GM12878 (cell line): ENCODE measurements at regions not wholly inside any gene's neighbourhood (a gene's known extent, or its start where the extent isn't known, plus 50 kb on each side); places are given as distances from the start of the nearest gene placed in this dataset.

Source experiments
- ATAC-seq: fragments of 200-7000 bp; cut with Tn5 transposase; 3 replicates; pipeline ENCODE4 v1.9.1; 2020; ENCODE audit warnings: mild to moderate bottlenecking, moderate library complexity
- BruUV-seq: library from RNA; stranded (reverse); fragments of 400-500 nt; replicated peaks from 2 replicates; lab custom pipeline; 2021; lab: Mats Ljungman, UMichigan
- CTCF ChIA-PET: fragments of 300-600 bp; sonication (Branson Sonifier 250); formaldehyde crosslinking; extraction: SDS; loops from one replicate; lab custom pipeline; 2021; ENCODE audit warnings: inconsistent platforms; lab: Yijun Ruan, JAX
- POLR2A ChIA-PET: fragments of 350-600 bp; formaldehyde crosslinking; extraction: SDS; loops from one replicate; lab custom pipeline; 2021; ENCODE audit warnings: inconsistent platforms; lab: Charles Lee
- RAD21 ChIA-PET: fragments of 300-600 bp; sonication (Branson Sonifier 250); formaldehyde crosslinking; loops from one replicate; lab custom pipeline; 2023; ENCODE audit warnings: antibody characterized with exemption; ENCODE audit not compliant: unreplicated experiment; lab: Charles Lee
- SMC1A ChIA-PET: fragments of 300-600 bp; sonication (Branson Sonifier 250); formaldehyde crosslinking; loops from one replicate; lab custom pipeline; 2023; ENCODE audit not compliant: unreplicated experiment, uncharacterized antibody; lab: Charles Lee
- DNase-seq: peaks from one replicate; pipeline ENCODE4 v3.0.0-alpha.2; 2011; ENCODE audit warnings: low read depth, low spot score
- FAIRE-seq: peaks from 3 replicates; lab custom pipeline; 2011; peaks lifted over from hg19 to GRCh38; lab: Jason Lieb, UNC
- H2AFZ ChIP-seq: 2 replicates; pipeline ENCODE4 v1.6.0; 2011; ENCODE audit warnings: low read depth, low read length, control low read depth; ENCODE audit not compliant: control insufficient read depth
- H3K27ac ChIP-seq: 2 replicates; pipeline ENCODE4 v1.5.1; 2011; ENCODE audit warnings: control low read depth; ENCODE audit not compliant: control insufficient read depth, insufficient read depth
- H3K27me3 ChIP-seq, 2 experiments: replicated peaks in 1 of 2; 2 replicates each; pipeline versions ENCODE4 v1.6.0 to v1.6.1; 2011; ENCODE audit warnings: low read length in 1 of 2; ENCODE audit not compliant: control insufficient read depth in 2 of 2, insufficient read depth in 2 of 2
- H3K36me3 ChIP-seq, 2 experiments: 2 replicates each; pipeline ENCODE4 v1.5.1; 2011; ENCODE audit warnings: low read length in 1 of 2; ENCODE audit not compliant: control insufficient read depth in 2 of 2, insufficient read depth in 2 of 2
- H3K4me1 ChIP-seq: 2 replicates; pipeline ENCODE4 v1.6.1; 2011; ENCODE audit warnings: mild to moderate bottlenecking, low read length, moderate library complexity, mixed read lengths; ENCODE audit not compliant: control insufficient read depth, insufficient read depth
- H3K4me2 ChIP-seq: 2 replicates; pipeline ENCODE4 v1.6.0; 2011; ENCODE audit warnings: control low read depth; ENCODE audit not compliant: control insufficient read depth, insufficient read depth
- H3K4me3 ChIP-seq: fragments of 200-600 bp; sonication (generic); 2 replicates; pipeline ENCODE4 v1.5.1; 2016
- H3K79me2 ChIP-seq: 2 replicates; pipeline ENCODE4 v1.6.0; 2011; ENCODE audit warnings: low read length; ENCODE audit not compliant: control insufficient read depth, insufficient read depth
- H3K9ac ChIP-seq: 2 replicates; pipeline ENCODE4 v1.8.0; 2011; ENCODE audit warnings: low read length, control low read depth, mixed read lengths; ENCODE audit not compliant: control insufficient read depth, insufficient read depth
- H3K9me3 ChIP-seq: replicated peaks from 3 replicates; pipeline ENCODE4 v1.5.1; 2011; ENCODE audit warnings: mild to moderate bottlenecking, low read length; ENCODE audit not compliant: control insufficient read depth, insufficient read depth
- H4K20me1 ChIP-seq: 2 replicates; pipeline ENCODE4 v1.6.0; 2011; ENCODE audit not compliant: control insufficient read depth, insufficient read depth
- ATF2 ChIP-seq: IDR thresholded peaks from 2 replicates; pipeline ENCODE4 v1.6.1; 2012; ENCODE audit warnings: low read length, inconsistent platforms
- BMI1 ChIP-seq: fragments of 450-650 bp; IDR thresholded peaks from 2 replicates; pipeline ENCODE4 v1.6.1; 2016; ENCODE audit warnings: mild to moderate bottlenecking, moderate library complexity, borderline replicate concordance
- CBFB ChIP-seq: IDR thresholded peaks from 2 replicates; pipeline ENCODE4 v1.6.1; 2016; ENCODE audit warnings: antibody characterized with exemption, low read depth
- EGR1 ChIP-seq, 2 experiments: IDR thresholded peaks; 1 replicate in 1 of 2; 2 replicates in 1 of 2; pipeline ENCODE4 v1.6.1; 2011 to 2012; ENCODE audit warnings: low read depth in 2 of 2, low read length in 2 of 2, borderline replicate concordance in 1 of 2, mild to moderate bottlenecking in 1 of 2, moderate library complexity in 1 of 2
- FOXK2 ChIP-seq: fragments of 450-650 bp; IDR thresholded peaks from 2 replicates; pipeline ENCODE4 v1.6.1; 2017; ENCODE audit warnings: mild to moderate bottlenecking, moderate library complexity
- MEF2A ChIP-seq: IDR thresholded peaks from 2 replicates; pipeline ENCODE4 v1.6.1; 2011; ENCODE audit warnings: low read depth, mild to moderate bottlenecking, low read length, moderate library complexity; ENCODE audit not compliant: insufficient read depth
- SIX5 ChIP-seq: IDR thresholded peaks from 2 replicates; pipeline ENCODE4 v1.6.1; 2011; ENCODE audit warnings: mild to moderate bottlenecking, low read depth, low read length, moderate library complexity; ENCODE audit not compliant: severe bottlenecking
- SP1 ChIP-seq: IDR thresholded peaks from one replicate; pipeline ENCODE4 v1.6.1; 2011; ENCODE audit warnings: low read depth, low read length
- SREBF1 ChIP-seq: IDR thresholded peaks from 2 replicates; pipeline ENCODE4 v1.6.1; 2012; ENCODE audit warnings: mild to moderate bottlenecking, low read length
- YY1 ChIP-seq: IDR thresholded peaks from 2 replicates; pipeline ENCODE4 v1.6.1; 2011; ENCODE audit warnings: low read depth, mild to moderate bottlenecking, low read length
- WGBS: methylation state at CpG from one replicate; pipeline ENCODE4 v1.1.6; 2016; ENCODE audit warnings: low lambda C conversion rate; ENCODE audit not compliant: insufficient replicate concordance, insufficient coverage; ENCODE audit errors: missing lambda C conversion rate; 5-methylcytosine and 5-hydroxymethylcytosine counted together
- in situ Hi-C: fragments of 300-500 bp; cut with MboI; formaldehyde crosslinking; loops from 9 replicates; pipeline ENCODE4 v1.14.3; 2018; ENCODE audit warnings: mixed read lengths
- intact Hi-C: fragments of 100-400 bp; cut with micrococcal nuclease; formaldehyde crosslinking; loops from one replicate; pipeline ENCODE4 v1.14.2; 2022; ENCODE audit not compliant: unreplicated experiment
- TF ChIP-seq, protein P1 (sequence below): fragments of 450-650 bp; IDR thresholded peaks from 2 replicates; pipeline ENCODE4 v1.6.1; 2016; ENCODE audit warnings: mild to moderate bottlenecking, moderate library complexity, borderline replicate concordance

- no TSS peak for BruUV-seq
- POLR2A ChIA-PET = no interaction called here
- intact Hi-C loops = no loop called here
These were observed 320.4 kb downstream of the RWDD3 start for GRCh38 chr1:95554408-95554807.

More at GRCh38 chr1:95554408-95554807, 320.4 kb downstream of the RWDD3 start:
- no peak for TF ChIP-seq FOXK2
- TF ChIP-seq MEF2A = no peak
- TF ChIP-seq CBFB = no peak
- no peak for TF ChIP-seq SP1
- TF ChIP-seq, protein P1, sequence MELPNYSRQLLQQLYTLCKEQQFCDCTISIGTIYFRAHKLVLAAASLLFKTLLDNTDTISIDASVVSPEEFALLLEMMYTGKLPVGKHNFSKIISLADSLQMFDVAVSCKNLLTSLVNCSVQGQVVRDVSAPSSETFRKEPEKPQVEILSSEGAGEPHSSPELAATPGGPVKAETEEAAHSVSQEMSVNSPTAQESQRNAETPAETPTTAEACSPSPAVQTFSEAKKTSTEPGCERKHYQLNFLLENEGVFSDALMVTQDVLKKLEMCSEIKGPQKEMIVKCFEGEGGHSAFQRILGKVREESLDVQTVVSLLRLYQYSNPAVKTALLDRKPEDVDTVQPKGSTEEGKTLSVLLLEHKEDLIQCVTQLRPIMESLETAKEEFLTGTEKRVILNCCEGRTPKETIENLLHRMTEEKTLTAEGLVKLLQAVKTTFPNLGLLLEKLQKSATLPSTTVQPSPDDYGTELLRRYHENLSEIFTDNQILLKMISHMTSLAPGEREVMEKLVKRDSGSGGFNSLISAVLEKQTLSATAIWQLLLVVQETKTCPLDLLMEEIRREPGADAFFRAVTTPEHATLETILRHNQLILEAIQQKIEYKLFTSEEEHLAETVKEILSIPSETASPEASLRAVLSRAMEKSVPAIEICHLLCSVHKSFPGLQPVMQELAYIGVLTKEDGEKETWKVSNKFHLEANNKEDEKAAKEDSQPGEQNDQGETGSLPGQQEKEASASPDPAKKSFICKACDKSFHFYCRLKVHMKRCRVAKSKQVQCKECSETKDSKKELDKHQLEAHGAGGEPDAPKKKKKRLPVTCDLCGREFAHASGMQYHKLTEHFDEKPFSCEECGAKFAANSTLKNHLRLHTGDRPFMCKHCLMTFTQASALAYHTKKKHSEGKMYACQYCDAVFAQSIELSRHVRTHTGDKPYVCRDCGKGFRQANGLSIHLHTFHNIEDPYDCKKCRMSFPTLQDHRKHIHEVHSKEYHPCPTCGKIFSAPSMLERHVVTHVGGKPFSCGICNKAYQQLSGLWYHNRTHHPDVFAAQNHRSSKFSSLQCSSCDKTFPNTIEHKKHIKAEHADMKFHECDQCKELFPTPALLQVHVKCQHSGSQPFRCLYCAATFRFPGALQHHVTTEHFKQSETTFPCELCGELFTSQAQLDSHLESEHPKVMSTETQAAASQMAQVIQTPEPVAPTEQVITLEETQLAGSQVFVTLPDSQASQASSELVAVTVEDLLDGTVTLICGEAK = no peak
- TF ChIP-seq YY1 = no peak
- TF ChIP-seq SREBF1 = no peak
- TF ChIP-seq ATF2 = no peak
- no peak for TF ChIP-seq SIX5
- no peak for TF ChIP-seq BMI1
- TF ChIP-seq EGR1 (IDR thresholded peaks at IDR 0.05; ENCODE audit: borderline replicate concordance in 1 of 2, low read depth in 2 of 2, low read length in 2 of 2) = no peak
- TF ChIP-seq, all 136 proteins: peak for 0
- Histone ChIP-seq H4K20me1 (no peaks in the 10 kb centered on the region), H3K36me3 (no peaks in the 10 kb centered on the region), H3K27ac (no peak overlapping the region), H3K9ac (no peak overlapping the region), H3K27me3 (no peaks in the 10 kb centered on the region), H3K79me2 (no peaks in the 10 kb centered on the region), H2AFZ (no peak overlapping the region), H3K4me1 (no peaks in the 10 kb centered on the region), H3K4me3 (no peak overlapping the region), H3K4me2 (no peak overlapping the region), H3K9me3 (no peaks in the 10 kb centered on the region)
- ATAC-seq (no peak), FAIRE-seq (no peak), DNase-seq (no peak)
- ChIA-PET CTCF (no interaction called here), SMC1A (no interaction called here), RAD21 (no interaction called here)
- in situ Hi-C loops = no loop called here
- 3% methylated on average over 2 of the region's 2 CpGs for WGBS
